IMR-90 (cell line): ENCODE measurements at regions not wholly inside any gene's neighbourhood (a gene's known extent, or its start where the extent isn't known, plus 50 kb on each side); places are given as distances from the start of the nearest gene placed in this dataset.

Experiments used
- ATAC-seq: fragments of 200-7000 bp; cut with Tn5 transposase; 2 replicates; pipeline ENCODE4 v1.9.1; 2020; ENCODE audit warnings: low read depth, mild to moderate bottlenecking, moderate library complexity
- BruUV-seq: library from RNA; stranded (reverse); fragments of 400-500 nt; replicated peaks from 2 replicates; lab custom pipeline; 2021; lab: Mats Ljungman, UMichigan
- CTCF ChIA-PET: fragments of 300-600 bp; formaldehyde crosslinking; extraction: SDS; loops from one replicate; lab custom pipeline; 2021; ENCODE audit warnings: antibody characterized with exemption; lab: Yijun Ruan, JAX
- POLR2A ChIA-PET: fragments of 300-600 bp; sonication (Branson Sonifier 250); formaldehyde crosslinking; loops from one replicate; lab custom pipeline; 2022; ENCODE audit warnings: antibody characterized with exemption; ENCODE audit not compliant: unreplicated experiment; lab: Charles Lee
- DNase-seq: peaks from one replicate; pipeline ENCODE4 v3.0.0; 2013
- H2AFZ ChIP-seq: replicated peaks from 2 replicates; pipeline ENCODE3; 2013; ENCODE audit warnings: low read length, mild to moderate bottlenecking; ENCODE audit not compliant: poor library complexity
- H2AK5ac ChIP-seq: 2 replicates; pipeline ENCODE4 v1.6.1; 2013; ENCODE audit warnings: low read depth, low read length, inconsistent platforms
- H2AK9ac ChIP-seq: replicated peaks from 2 replicates; pipeline ENCODE3; 2013; ENCODE audit warnings: mild to moderate bottlenecking, low read depth, low read length, moderate library complexity; ENCODE audit not compliant: poor library complexity
- H2BK120ac ChIP-seq: 2 replicates; pipeline ENCODE4 v1.6.1; 2013; ENCODE audit warnings: low read depth, low read length, inconsistent platforms
- H2BK15ac ChIP-seq: 3 replicates; pipeline ENCODE4 v1.6.1; 2013; ENCODE audit warnings: low read depth, low read length, inconsistent platforms
- H2BK20ac ChIP-seq: 2 replicates; pipeline ENCODE4 v1.6.1; 2013; ENCODE audit warnings: low read depth, mild to moderate bottlenecking, inconsistent platforms, low read length, moderate library complexity
- H2BK5ac ChIP-seq: 2 replicates; pipeline ENCODE4 v1.6.1; 2013; ENCODE audit warnings: mild to moderate bottlenecking, low read depth, low read length, inconsistent platforms; ENCODE audit not compliant: poor library complexity, severe bottlenecking
- H3K14ac ChIP-seq: replicated peaks from 2 replicates; pipeline ENCODE4 v1.6.1; 2013; ENCODE audit warnings: low read depth, low read length, inconsistent platforms
- H3K18ac ChIP-seq: 2 replicates; pipeline ENCODE4 v1.6.1; 2013; ENCODE audit warnings: low read depth, low read length, control low read depth
- H3K23ac ChIP-seq: 2 replicates; pipeline ENCODE4 v1.6.1; 2013; ENCODE audit warnings: low read depth, low read length, inconsistent platforms
- H3K27ac ChIP-seq: 2 replicates; pipeline ENCODE4 v1.5.1; 2013; ENCODE audit warnings: mild to moderate bottlenecking, control low read depth, low read length; ENCODE audit not compliant: insufficient read depth
- H3K27me3 ChIP-seq: 2 replicates; pipeline ENCODE4 v1.6.1; 2013; ENCODE audit warnings: low read length; ENCODE audit not compliant: control insufficient read depth, insufficient read depth
- H3K36me3 ChIP-seq: 2 replicates; pipeline ENCODE4 v1.6.1; 2013; ENCODE audit warnings: low read length, mixed read lengths; ENCODE audit not compliant: control insufficient read depth, insufficient read depth
- H3K4ac ChIP-seq: 2 replicates; pipeline ENCODE4 v1.6.1; 2013; ENCODE audit warnings: low read depth, low read length, inconsistent platforms
- H3K4me1 ChIP-seq: 2 replicates; pipeline ENCODE4 v1.6.1; 2013; ENCODE audit warnings: low read length, mixed read lengths; ENCODE audit not compliant: control insufficient read depth, insufficient read depth
- H3K4me2 ChIP-seq: 2 replicates; pipeline ENCODE4 v1.6.1; 2013; ENCODE audit warnings: low read depth, mild to moderate bottlenecking, control low read depth, low read length, moderate library complexity
- H3K4me3 ChIP-seq: 2 replicates; pipeline ENCODE4 v1.5.1; 2013; ENCODE audit warnings: low read depth, mild to moderate bottlenecking, control low read depth, low read length, moderate library complexity; ENCODE audit not compliant: insufficient read depth
- H3K56ac ChIP-seq: 2 replicates; pipeline ENCODE4 v1.6.1; 2013; ENCODE audit warnings: low read length, inconsistent platforms; ENCODE audit not compliant: insufficient read depth; ENCODE audit errors: extremely low read depth
- H3K79me1 ChIP-seq, 2 experiments: 2 replicates each; pipeline ENCODE4 v1.6.1; 2013; ENCODE audit warnings: low read length in 2 of 2, inconsistent platforms in 1 of 2, low read depth in 1 of 2
- H3K9ac ChIP-seq: 2 replicates; pipeline ENCODE4 v1.6.1; 2013; ENCODE audit warnings: low read depth, low read length, control low read depth
- H3K9me1 ChIP-seq: 2 replicates; pipeline ENCODE4 v1.6.1; 2013; ENCODE audit warnings: low read length, inconsistent platforms; ENCODE audit not compliant: insufficient read depth
- H3K9me3 ChIP-seq: 2 replicates; pipeline ENCODE4 v1.6.1; 2013; ENCODE audit warnings: low read length; ENCODE audit not compliant: control insufficient read depth, insufficient read depth
- H4K20me1 ChIP-seq: 2 replicates; pipeline ENCODE4 v1.6.1; 2013; ENCODE audit warnings: low read length, inconsistent platforms; ENCODE audit not compliant: insufficient read depth
- H4K5ac ChIP-seq: 2 replicates; pipeline ENCODE4 v1.6.1; 2013; ENCODE audit warnings: mild to moderate bottlenecking, low read depth, low read length, control low read depth
- H4K8ac ChIP-seq, 2 experiments: 2 replicates each; pipeline ENCODE4 v1.6.1; 2013; ENCODE audit warnings: low read depth in 2 of 2, low read length in 2 of 2, control low read depth in 1 of 2, inconsistent platforms in 1 of 2
- H4K91ac ChIP-seq: 2 replicates; pipeline ENCODE4 v1.6.1; 2013; ENCODE audit warnings: low read depth, low read length, inconsistent platforms; ENCODE audit not compliant: insufficient read depth
- BHLHE40 ChIP-seq: fragments of 150-350 bp; IDR thresholded peaks from 2 replicates; pipeline ENCODE4 v1.6.1; 2016; ENCODE audit warnings: mild to moderate bottlenecking, low read depth, low read length
- CEBPB ChIP-seq: IDR thresholded peaks from 2 replicates; pipeline ENCODE4 v1.6.1; 2012; ENCODE audit warnings: low read depth, low read length, improper control_type of control experiment
- FOS ChIP-seq: fragments of 150-350 bp; IDR thresholded peaks from 2 replicates; pipeline ENCODE4 v1.6.1; 2016; ENCODE audit warnings: low read depth, low read length
- POLR2A ChIP-seq: IDR thresholded peaks from 2 replicates; pipeline ENCODE4 v1.6.1; 2012; ENCODE audit warnings: mild to moderate bottlenecking, low read depth, low read length
- RAD21 ChIP-seq: IDR thresholded peaks from 2 replicates; pipeline ENCODE4 v1.6.1; 2012; ENCODE audit warnings: low read length, improper control_type of control experiment
- RCOR1 ChIP-seq: IDR thresholded peaks from 2 replicates; pipeline ENCODE4 v1.6.1; 2012; ENCODE audit warnings: mild to moderate bottlenecking, low read length, improper control_type of control experiment; ENCODE audit not compliant: insufficient replicate concordance
- RFX5 ChIP-seq: IDR thresholded peaks from 2 replicates; pipeline ENCODE4 v1.8.0; 2012; ENCODE audit warnings: low read depth, mild to moderate bottlenecking, low read length, moderate library complexity
- SMC3 ChIP-seq: fragments of 150-350 bp; IDR thresholded peaks from 2 replicates; pipeline ENCODE4 v1.6.1; 2016; ENCODE audit warnings: low read depth, mild to moderate bottlenecking, antibody characterized with exemption, low read length, moderate library complexity
- WGBS, 2 experiments: methylation state at CpG; one replicate each; pipeline versions ENCODE4 v1.1.5 to v1.1.7; 2013; ENCODE audit warnings: missing lambda C conversion rate in 2 of 2; ENCODE audit not compliant: insufficient read length in 1 of 2; ENCODE audit errors: extremely low coverage in 2 of 2; 5-methylcytosine and 5-hydroxymethylcytosine counted together
- dilution Hi-C: fragments of 300-500 bp; cut with HindIII; formaldehyde crosslinking; loops from one replicate; pipeline ENCODE4 v1.14.3; 2018; ENCODE audit warnings: low sequenced_read_pairs; ENCODE audit not compliant: unreplicated experiment
- in situ Hi-C: fragments of 300-500 bp; cut with MboI; formaldehyde crosslinking; loops from 3 replicates; pipeline ENCODE4 v1.14.3; 2019; ENCODE audit warnings: low sequenced_read_pairs, inconsistent platforms, mixed read lengths
- intact Hi-C: fragments of 100-400 bp; cut with micrococcal nuclease; formaldehyde crosslinking; loops from 2 replicates; pipeline ENCODE4 v1.10.0; 2022
- TF ChIP-seq, protein P1 (sequence below): fragments of 150-350 bp; IDR thresholded peaks from 2 replicates; pipeline ENCODE4 v1.6.1; 2016; ENCODE audit warnings: low read depth, mild to moderate bottlenecking, low read length, moderate library complexity, borderline replicate concordance
- TF ChIP-seq, protein P2 (sequence below): fragments of 150-350 bp; IDR thresholded peaks from 2 replicates; pipeline ENCODE4 v1.6.1; 2017; ENCODE audit warnings: mild to moderate bottlenecking, antibody characterized with exemption, low read length, low read depth

DNA sequence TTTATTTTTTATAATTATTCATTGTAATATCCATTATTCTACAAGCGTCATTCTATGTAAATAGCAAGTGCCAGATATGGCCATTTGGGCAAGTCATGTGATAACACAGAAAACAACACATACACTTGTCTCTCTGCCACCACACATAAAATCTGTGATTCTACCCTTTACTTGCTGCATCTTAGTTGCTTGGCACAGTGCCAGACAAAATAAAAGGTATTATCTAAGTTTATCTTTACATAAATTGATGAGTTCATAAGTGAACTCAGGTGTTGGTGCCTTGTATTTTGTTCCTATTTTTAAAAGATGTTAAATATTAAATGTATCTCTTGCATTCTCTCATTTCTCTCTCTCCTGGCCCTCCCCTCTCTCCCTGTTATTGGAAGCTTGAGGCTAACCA lies 1458.7 kb downstream of the CDH11 start:
- no CpG with 5 or more reads among the region's 1 CpG for WGBS, 2 experiments
- H2BK120ac ChIP-seq, result no peak overlapping the region

More for the DNA sequence above, 1458.7 kb downstream of the CDH11 start:
- Histone ChIP-seq H3K79me1 (no peaks in the 10 kb centered on the region), H4K20me1 (no peaks in the 10 kb centered on the region), H3K9ac (no peak overlapping the region), H3K4me1 (no peaks in the 10 kb centered on the region), H4K91ac (no peak overlapping the region), H2AFZ (no peak overlapping the region), H2BK20ac (no peak overlapping the region), H3K18ac (no peak overlapping the region), H2AK9ac (no peak overlapping the region), H3K27ac (no peak overlapping the region), H3K4ac (no peak overlapping the region), H3K4me2 (no peak overlapping the region), H2AK5ac (no peak overlapping the region), H3K14ac (no peak overlapping the region), H3K4me3 (no peak overlapping the region), H2BK5ac (no peak overlapping the region), H3K9me1 (no peaks in the 10 kb centered on the region), H3K23ac (no peak overlapping the region), H3K9me3 (0 out of 2 replicates have a peak, but pooled peaks cover 1% of the 10 kb centered on the region), H2BK15ac (no peak overlapping the region), H4K8ac (no peak overlapping the region), H3K56ac (no peak overlapping the region), H4K5ac (no peak overlapping the region), H3K27me3 (no peaks in the 10 kb centered on the region), H3K36me3 (no peaks in the 10 kb centered on the region)
- in situ Hi-C loops (no loop called here), intact Hi-C loops (no loop called here), dilution Hi-C loops (no loop called here)
- TF ChIP-seq RAD21 (no peak), POLR2A (no peak), RFX5 (no peak), CEBPB (no peak), BHLHE40 (no peak), FOS (no peak), RCOR1 (no peak), SMC3 (no peak)
- TF ChIP-seq, protein P1, sequence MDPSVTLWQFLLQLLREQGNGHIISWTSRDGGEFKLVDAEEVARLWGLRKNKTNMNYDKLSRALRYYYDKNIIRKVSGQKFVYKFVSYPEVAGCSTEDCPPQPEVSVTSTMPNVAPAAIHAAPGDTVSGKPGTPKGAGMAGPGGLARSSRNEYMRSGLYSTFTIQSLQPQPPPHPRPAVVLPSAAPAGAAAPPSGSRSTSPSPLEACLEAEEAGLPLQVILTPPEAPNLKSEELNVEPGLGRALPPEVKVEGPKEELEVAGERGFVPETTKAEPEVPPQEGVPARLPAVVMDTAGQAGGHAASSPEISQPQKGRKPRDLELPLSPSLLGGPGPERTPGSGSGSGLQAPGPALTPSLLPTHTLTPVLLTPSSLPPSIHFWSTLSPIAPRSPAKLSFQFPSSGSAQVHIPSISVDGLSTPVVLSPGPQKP, result no peak
- TF ChIP-seq, protein P2, sequence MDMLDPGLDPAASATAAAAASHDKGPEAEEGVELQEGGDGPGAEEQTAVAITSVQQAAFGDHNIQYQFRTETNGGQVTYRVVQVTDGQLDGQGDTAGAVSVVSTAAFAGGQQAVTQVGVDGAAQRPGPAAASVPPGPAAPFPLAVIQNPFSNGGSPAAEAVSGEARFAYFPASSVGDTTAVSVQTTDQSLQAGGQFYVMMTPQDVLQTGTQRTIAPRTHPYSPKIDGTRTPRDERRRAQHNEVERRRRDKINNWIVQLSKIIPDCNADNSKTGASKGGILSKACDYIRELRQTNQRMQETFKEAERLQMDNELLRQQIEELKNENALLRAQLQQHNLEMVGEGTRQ, result no peak
- no TSS peak for BruUV-seq
- ChIA-PET CTCF (no interaction called here), POLR2A (no interaction called here)
- DNase-seq (no peak), ATAC-seq (no peak)
